Thoracic aorta (tissue), 2 donors: ENCODE measurements at regions not wholly inside any gene's neighbourhood (a gene's known extent, or its start where the extent isn't known, plus 50 kb on each side); places are given as distances from the start of the nearest gene placed in this dataset.

Experiments
- ATAC-seq: fragments of 150-250 bp; one replicate; pipeline ENCODE4 v1.8.0; 2017; ENCODE audit warnings: low read depth; ENCODE audit not compliant: insufficient number of reproducible peaks, low FRiP score
- DNase-seq: peaks from one replicate; pipeline ENCODE4 v3.0.0-alpha.2; 2020; ENCODE audit warnings: low spot score
- H3K27ac ChIP-seq, 2 donors: fragments of 200-600 bp; sonication (generic); 1 replicate in 1 of 2; 2 replicates in 1 of 2; pipeline ENCODE4 v1.5.1; 2016; ENCODE audit warnings: mild to moderate bottlenecking in 2 of 2, moderate library complexity in 2 of 2
- H3K27me3 ChIP-seq: fragments of 200-600 bp; sonication (generic); replicated peaks from 2 replicates; pipeline ENCODE4 v1.6.0; 2016; ENCODE audit warnings: mild to moderate bottlenecking; ENCODE audit not compliant: insufficient read depth
- H3K36me3 ChIP-seq: fragments of 200-600 bp; sonication (generic); one replicate; pipeline ENCODE4 v1.5.1; 2016
- H3K4me1 ChIP-seq, 2 donors: fragments of 200-600 bp; sonication (generic); 1 replicate in 1 of 2; 2 replicates in 1 of 2; pipeline versions ENCODE4 v1.5.1 to v1.6.0; 2016; ENCODE audit warnings: low read depth in 2 of 2, mild to moderate bottlenecking in 1 of 2; ENCODE audit not compliant: control insufficient read depth in 1 of 2
- H3K4me3 ChIP-seq: fragments of 200-600 bp; sonication (generic); 2 replicates; pipeline ENCODE4 v1.5.1; 2016; ENCODE audit warnings: mild to moderate bottlenecking
- H3K9me3 ChIP-seq: fragments of 200-600 bp; sonication (generic); 2 replicates; pipeline ENCODE4 v1.5.1; 2016
- CTCF ChIP-seq: fragments of 200-600 bp; sonication (generic); IDR thresholded peaks from one replicate; pipeline ENCODE4 v1.5.1; 2019; ENCODE audit warnings: antibody characterized with exemption

GRCh38 chr13:47170971-47171370 lies 274.1 kb upstream of the HTR2A start:
- DNase-seq, result no peak
- Histone ChIP-seq H3K36me3 (no peaks in the 10 kb centered on the region), H3K9me3 (no peaks in the 10 kb centered on the region), H3K4me3 (no peak overlapping the region), H3K27me3 (no peaks in the 10 kb centered on the region), H3K4me1 (no peaks in the 10 kb centered on the region), H3K27ac (no peak overlapping the region)
- no peak for ATAC-seq
- TF ChIP-seq CTCF, result no peak

GRCh38 chr13:47168618-47169017 lies 271.8 kb upstream of the HTR2A start:
- DNase-seq (no peak), ATAC-seq (no peak)
- Histone ChIP-seq H3K27ac (no peak overlapping the region), H3K36me3 (no peaks in the 10 kb centered on the region), H3K9me3 (no peaks in the 10 kb centered on the region), H3K4me3 (no peak overlapping the region), H3K27me3 (no peaks in the 10 kb centered on the region), H3K4me1 (no peaks in the 10 kb centered on the region)
- no peak for TF ChIP-seq CTCF

- no peaks in the 10 kb centered on the region for H3K4me1 ChIP-seq
- no peak for ATAC-seq
- no peak overlapping the region for H3K4me3 ChIP-seq
- no peak for DNase-seq
- no peak overlapping the region for H3K27ac ChIP-seq
- no peaks in the 10 kb centered on the region for H3K9me3 ChIP-seq
- TF ChIP-seq CTCF, result no peak
- no peaks in the 10 kb centered on the region for H3K27me3 ChIP-seq
- H3K36me3 ChIP-seq, result no peaks in the 10 kb centered on the region
Observed at GRCh38 chr13:47168066-47168465, 271.2 kb upstream of the HTR2A start.

- Histone ChIP-seq H3K27ac (no peak overlapping the region), H3K9me3 (no peaks in the 10 kb centered on the region), H3K36me3 (no peaks in the 10 kb centered on the region), H3K4me1 (no peaks in the 10 kb centered on the region), H3K4me3 (no peak overlapping the region), H3K27me3 (no peaks in the 10 kb centered on the region)
- ATAC-seq (no peak), DNase-seq (no peak)
- TF ChIP-seq CTCF, result no peak
Observed at GRCh38 chr13:47166336-47166735, 269.5 kb upstream of the HTR2A start.

GRCh38 chr13:47159853-47160550 lies 263.1 kb upstream of the HTR2A start:
- Histone ChIP-seq H3K4me1 (no peaks in the 10 kb centered on the region), H3K36me3 (no peaks in the 10 kb centered on the region), H3K27ac (no peak overlapping the region), H3K4me3 (no peak overlapping the region), H3K9me3 (no peaks in the 10 kb centered on the region), H3K27me3 (no peaks in the 10 kb centered on the region)
- DNase-seq, result no peak
- TF ChIP-seq CTCF, result no peak
- ATAC-seq, result no peak
